ENCODE measurements at regions not wholly inside any gene's neighbourhood (a gene's known extent, or its start where the extent isn't known, plus 50 kb on each side); places are given as distances from the start of the nearest gene placed in this dataset.

DNA sequence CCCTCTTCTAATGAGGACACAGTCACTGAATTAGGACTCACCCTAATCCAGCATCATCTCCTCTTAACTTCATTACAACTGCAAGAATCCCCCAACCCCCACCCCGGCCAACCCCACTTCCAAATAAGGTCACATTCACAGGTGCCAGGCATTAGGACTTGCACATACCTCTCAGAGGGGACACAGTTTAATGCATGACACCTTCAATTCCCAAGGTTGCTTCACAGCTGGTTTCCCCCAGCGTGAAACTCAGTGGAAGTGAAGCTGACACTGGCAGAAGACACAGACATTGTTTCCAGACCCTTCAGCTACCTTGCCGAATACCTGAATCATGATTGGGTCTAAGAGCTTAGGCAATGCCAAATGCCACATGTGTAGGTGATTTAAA lies 217.0 kb upstream of the DYNLRB2 start:
- H4K12ac ChIP-seq (ENCODE audit: low read depth, low read length), result no peak overlapping the region
- H4K8ac ChIP-seq (ENCODE audit: low read depth, low read length), result no peak overlapping the region
- H3K14ac ChIP-seq (ENCODE audit: low read length), result no peak overlapping the region
- no peaks in the 10 kb centered on the region for H3K27me3 ChIP-seq (ENCODE audit: insufficient read depth, low read length)
- H3K79me1 ChIP-seq (ENCODE audit: low read length), result no peaks in the 10 kb centered on the region
- H3K36me3 ChIP-seq (ENCODE audit: control insufficient read depth in 1 of 2, insufficient read depth in 2 of 2, low read length in 2 of 2), result no peaks in the 10 kb centered on the region
- no peak for DNase-seq
- no CpG with 5 or more reads among the region's 3 CpGs for WGBS (ENCODE audit: extremely low coverage, insufficient coverage, insufficient read length)
- H3K23ac ChIP-seq (ENCODE audit: low read length), result no peak overlapping the region
- H2AFZ ChIP-seq (ENCODE audit: insufficient read depth, low read length, poor library complexity), result no peak overlapping the region
- H3K79me2 ChIP-seq (ENCODE audit: control insufficient read depth, insufficient read depth, low read length, poor library complexity), result no peaks in the 10 kb centered on the region
- H3K4me3 ChIP-seq (ENCODE audit: low read depth, low read length), result no peak overlapping the region
- H2AK5ac ChIP-seq (ENCODE audit: low read length), result no peak overlapping the region
- no peak overlapping the region for H3K4ac ChIP-seq (ENCODE audit: low read depth, low read length)
- H3K4me2 ChIP-seq (ENCODE audit: low read length), result no peak overlapping the region
- H3K18ac ChIP-seq (ENCODE audit: low read length), result no peak overlapping the region
- no peak overlapping the region for H2BK12ac ChIP-seq (ENCODE audit: low read length)
- no peak overlapping the region for H2BK120ac ChIP-seq (ENCODE audit: insufficient read depth, low read length, poor library complexity)
- H3K9me3 ChIP-seq (ENCODE audit: insufficient read depth, low read depth, low read length), result no peaks in the 10 kb centered on the region
- H3K9ac ChIP-seq (ENCODE audit: low read length), result no peak overlapping the region
- no peak overlapping the region for H2BK5ac ChIP-seq (ENCODE audit: low read depth, low read length, poor library complexity)
- H4K91ac ChIP-seq (ENCODE audit: low read depth, low read length), result no peak overlapping the region
- no peak overlapping the region for H3K27ac ChIP-seq (ENCODE audit: low read depth, low read length)
- no peaks in the 10 kb centered on the region for H3K4me1 ChIP-seq (ENCODE audit: control insufficient read depth in 1 of 2, insufficient read depth in 2 of 2, low read length in 2 of 2)

DNA sequence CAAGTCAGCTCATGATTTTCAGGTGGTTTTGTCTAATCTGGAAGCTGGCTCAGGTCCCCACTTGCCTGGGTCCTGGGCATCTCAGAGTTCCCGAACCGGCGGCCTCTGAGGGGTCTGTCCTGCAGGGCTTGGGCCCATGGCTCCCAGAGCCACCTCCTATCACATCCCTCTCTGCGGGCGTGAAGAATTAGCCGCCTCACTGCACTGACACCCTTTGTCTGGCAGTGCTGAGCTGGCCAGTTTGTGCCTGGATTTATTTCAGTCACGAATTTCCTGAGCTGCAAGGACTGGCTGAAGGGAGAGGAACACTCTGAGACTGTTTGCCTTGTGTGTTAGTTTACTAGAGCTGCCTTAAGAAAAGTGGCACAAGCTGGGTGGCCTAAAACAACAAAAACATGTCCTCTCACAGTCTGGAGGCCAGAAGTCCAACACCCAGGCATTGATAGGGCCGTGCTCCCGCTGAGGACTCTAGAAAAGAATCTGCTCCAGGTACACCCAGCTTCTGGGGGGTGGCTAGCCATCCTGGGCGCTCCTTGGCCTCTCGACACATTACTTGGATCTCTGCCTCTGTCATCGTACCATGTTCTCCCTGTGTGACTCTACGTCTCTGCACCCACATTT lies 217.5 kb upstream of the DYNLRB2 start:
- Histone ChIP-seq H2BK5ac (ENCODE audit: low read depth, low read length, poor library complexity) (no peak overlapping the region), H3K27me3 (ENCODE audit: insufficient read depth, low read length) (no peaks in the 10 kb centered on the region), H3K4me3 (ENCODE audit: low read depth, low read length) (no peak overlapping the region), H3K27ac (ENCODE audit: low read depth, low read length) (no peak overlapping the region), H3K23ac (ENCODE audit: low read length) (no peak overlapping the region), H2AFZ (ENCODE audit: insufficient read depth, low read length, poor library complexity) (no peak overlapping the region), H4K8ac (ENCODE audit: low read depth, low read length) (no peak overlapping the region), H3K4me2 (ENCODE audit: low read length) (no peak overlapping the region), H2BK12ac (ENCODE audit: low read length) (no peak overlapping the region), H3K18ac (ENCODE audit: low read length) (no peak overlapping the region), H3K9ac (ENCODE audit: low read length) (no peak overlapping the region), H3K79me2 (ENCODE audit: control insufficient read depth, insufficient read depth, low read length, poor library complexity) (no peaks in the 10 kb centered on the region), H3K4ac (ENCODE audit: low read depth, low read length) (no peak overlapping the region), H3K9me3 (ENCODE audit: insufficient read depth, low read depth, low read length) (no peaks in the 10 kb centered on the region), H4K12ac (ENCODE audit: low read depth, low read length) (no peak overlapping the region), H2AK5ac (ENCODE audit: low read length) (no peak overlapping the region), H4K91ac (ENCODE audit: low read depth, low read length) (no peak overlapping the region), H2BK120ac (ENCODE audit: insufficient read depth, low read length, poor library complexity) (no peak overlapping the region), H3K36me3 (ENCODE audit: control insufficient read depth in 1 of 2, insufficient read depth in 2 of 2, low read length in 2 of 2) (no peaks in the 10 kb centered on the region), H3K14ac (ENCODE audit: low read length) (no peak overlapping the region), H3K4me1 (ENCODE audit: control insufficient read depth in 1 of 2, insufficient read depth in 2 of 2, low read length in 2 of 2) (no peaks in the 10 kb centered on the region), H3K79me1 (ENCODE audit: low read length) (no peaks in the 10 kb centered on the region)
- DNase-seq, result no peak
- no CpG with 5 or more reads among the region's 13 CpGs for WGBS (ENCODE audit: extremely low coverage, insufficient coverage, insufficient read length)

DNA sequence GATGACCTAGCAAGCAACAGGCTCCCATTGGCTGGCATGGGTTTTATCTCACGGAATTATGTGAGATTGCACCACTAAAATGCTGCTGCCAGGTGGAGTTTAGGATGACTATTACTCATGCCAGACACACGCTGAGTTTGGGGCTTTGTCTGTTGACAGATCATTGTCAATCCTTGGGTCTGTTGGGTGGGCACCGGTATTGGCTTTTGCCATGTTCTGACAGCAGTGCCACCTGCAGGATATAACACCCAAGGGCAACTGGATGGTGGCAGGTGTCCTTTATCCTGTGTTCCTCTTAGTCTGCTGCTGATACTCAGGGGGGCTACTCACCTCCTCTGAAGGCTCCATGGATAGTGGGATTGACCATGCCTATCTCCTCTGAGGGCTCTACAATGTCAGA lies 221.6 kb upstream of the DYNLRB2 start:
- no peaks in the 10 kb centered on the region for H3K27me3 ChIP-seq (ENCODE audit: insufficient read depth, low read length)
- H4K91ac ChIP-seq (ENCODE audit: low read depth, low read length), result no peak overlapping the region
- no peak overlapping the region for H3K18ac ChIP-seq (ENCODE audit: low read length)
- H3K27ac ChIP-seq (ENCODE audit: low read depth, low read length), result no peak overlapping the region
- H3K79me1 ChIP-seq (ENCODE audit: low read length), result no peaks in the 10 kb centered on the region
- peaks cover 4 to 7% of the 10 kb centered on the region in 2 experiments for H3K4me1 ChIP-seq (ENCODE audit: control insufficient read depth in 1 of 2, insufficient read depth in 2 of 2, low read length in 2 of 2)
- H3K4me2 ChIP-seq (ENCODE audit: low read length), result no peak overlapping the region
- H3K4ac ChIP-seq (ENCODE audit: low read depth, low read length), result no peak overlapping the region
- H2BK120ac ChIP-seq (ENCODE audit: insufficient read depth, low read length, poor library complexity), result no peak overlapping the region
- no peak overlapping the region for H3K23ac ChIP-seq (ENCODE audit: low read length)
- DNase-seq, result no peak
- no peak overlapping the region for H2BK5ac ChIP-seq (ENCODE audit: low read depth, low read length, poor library complexity)
- no peak overlapping the region for H4K12ac ChIP-seq (ENCODE audit: low read depth, low read length)
- H2AFZ ChIP-seq (ENCODE audit: insufficient read depth, low read length, poor library complexity), result no peak overlapping the region
- no CpG with 5 or more reads among the region's 3 CpGs for WGBS (ENCODE audit: extremely low coverage, insufficient coverage, insufficient read length)
- H3K9ac ChIP-seq (ENCODE audit: low read length), result no peak overlapping the region
- no peaks in the 10 kb centered on the region for H3K9me3 ChIP-seq (ENCODE audit: insufficient read depth, low read depth, low read length)
- no peak overlapping the region for H3K4me3 ChIP-seq (ENCODE audit: low read depth, low read length)
- no peak overlapping the region for H2AK5ac ChIP-seq (ENCODE audit: low read length)
- H3K14ac ChIP-seq (ENCODE audit: low read length), result no peak overlapping the region
- H3K36me3 ChIP-seq (ENCODE audit: control insufficient read depth in 1 of 2, insufficient read depth in 2 of 2, low read length in 2 of 2), result no peaks in the 10 kb centered on the region
- H4K8ac ChIP-seq (ENCODE audit: low read depth, low read length), result no peak overlapping the region
- no peaks in the 10 kb centered on the region for H3K79me2 ChIP-seq (ENCODE audit: control insufficient read depth, insufficient read depth, low read length, poor library complexity)
- no peak overlapping the region for H2BK12ac ChIP-seq (ENCODE audit: low read length)

DNA sequence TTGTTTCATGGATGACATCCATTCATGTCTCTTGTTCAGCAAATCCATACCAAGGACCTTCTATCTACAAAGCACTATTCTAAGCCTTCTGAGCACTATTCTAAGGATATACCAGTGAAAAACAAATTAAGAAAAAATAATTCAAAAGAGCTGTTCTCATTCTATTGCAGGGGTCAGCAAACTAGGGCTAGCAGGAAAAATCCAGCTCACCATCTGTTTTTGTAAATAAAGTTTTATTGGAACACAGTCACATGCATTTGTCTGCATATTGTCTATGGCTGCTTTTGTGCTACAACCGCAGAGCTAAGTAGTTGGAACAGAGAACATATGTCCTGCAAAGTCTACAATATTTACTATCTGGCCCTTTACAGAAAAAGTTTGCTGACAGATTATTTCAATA lies 222.7 kb upstream of the DYNLRB2 start:
- Histone ChIP-seq H2BK12ac (ENCODE audit: low read length) (no peak overlapping the region), H4K91ac (ENCODE audit: low read depth, low read length) (no peak overlapping the region), H3K79me1 (ENCODE audit: low read length) (no peaks in the 10 kb centered on the region), H3K9me3 (ENCODE audit: insufficient read depth, low read depth, low read length) (no peaks in the 10 kb centered on the region), H3K4me2 (ENCODE audit: low read length) (no peak overlapping the region), H3K27me3 (ENCODE audit: insufficient read depth, low read length) (no peaks in the 10 kb centered on the region), H3K9ac (ENCODE audit: low read length) (no peak overlapping the region), H3K4ac (ENCODE audit: low read depth, low read length) (no peak overlapping the region), H3K4me1 (ENCODE audit: control insufficient read depth in 1 of 2, insufficient read depth in 2 of 2, low read length in 2 of 2) (peaks cover 4 to 7% of the 10 kb centered on the region in 2 experiments), H4K8ac (ENCODE audit: low read depth, low read length) (no peak overlapping the region), H3K23ac (ENCODE audit: low read length) (no peak overlapping the region), H3K18ac (ENCODE audit: low read length) (no peak overlapping the region), H3K4me3 (ENCODE audit: low read depth, low read length) (no peak overlapping the region), H2AK5ac (ENCODE audit: low read length) (no peak overlapping the region), H2BK120ac (ENCODE audit: insufficient read depth, low read length, poor library complexity) (no peak overlapping the region), H2AFZ (ENCODE audit: insufficient read depth, low read length, poor library complexity) (no peak overlapping the region), H3K14ac (ENCODE audit: low read length) (no peak overlapping the region), H2BK5ac (ENCODE audit: low read depth, low read length, poor library complexity) (no peak overlapping the region), H4K12ac (ENCODE audit: low read depth, low read length) (no peak overlapping the region), H3K79me2 (ENCODE audit: control insufficient read depth, insufficient read depth, low read length, poor library complexity) (no peaks in the 10 kb centered on the region), H3K27ac (ENCODE audit: low read depth, low read length) (no peak overlapping the region), H3K36me3 (ENCODE audit: control insufficient read depth in 1 of 2, insufficient read depth in 2 of 2, low read length in 2 of 2) (no peaks in the 10 kb centered on the region)
- no CpG with 5 or more reads among the region's 1 CpG for WGBS (ENCODE audit: extremely low coverage, insufficient coverage, insufficient read length)
- DNase-seq, result no peak

Data from trophoblast cell (in vitro differentiated cells and primary cell).